Activated T-cell treated with anti-CD3 and anti-CD28 coated beads, Interleukin-2, amount 50 U/mL, for 4 hours (primary cell): ENCODE measurements at regions not wholly inside any gene's neighbourhood (a gene's known extent, or its start where the extent isn't known, plus 50 kb on each side); places are given as distances from the start of the nearest gene placed in this dataset.

Experiments
- ATAC-seq, 2 donors: fragments of 200-7000 bp; cut with Tn5 transposase; one replicate each; pipeline ENCODE4 v1.10.0; 2021
- DNase-seq: peaks from one replicate; pipeline ENCODE4 v3.0.0-alpha.2; 2020
- H3K27me3 Mint-ChIP-seq: one replicate; pipeline ENCODE4 v1.8.0; 2021; ENCODE audit warnings: low read depth, mixed read lengths
- H3K36me3 Mint-ChIP-seq: one replicate; pipeline ENCODE4 v1.8.0; 2022; ENCODE audit warnings: mixed read lengths; ENCODE audit not compliant: insufficient read depth
- H3K4me1 Mint-ChIP-seq: one replicate; pipeline ENCODE4 v1.8.0; 2021; ENCODE audit warnings: low read depth, mixed read lengths
- H3K4me3 Mint-ChIP-seq: one replicate; pipeline ENCODE4 v1.8.0; 2021; ENCODE audit warnings: mild to moderate bottlenecking, moderate library complexity, mixed read lengths
- H3K9me3 Mint-ChIP-seq: one replicate; pipeline ENCODE4 v1.8.0; 2021; ENCODE audit warnings: mixed read lengths

DNA sequence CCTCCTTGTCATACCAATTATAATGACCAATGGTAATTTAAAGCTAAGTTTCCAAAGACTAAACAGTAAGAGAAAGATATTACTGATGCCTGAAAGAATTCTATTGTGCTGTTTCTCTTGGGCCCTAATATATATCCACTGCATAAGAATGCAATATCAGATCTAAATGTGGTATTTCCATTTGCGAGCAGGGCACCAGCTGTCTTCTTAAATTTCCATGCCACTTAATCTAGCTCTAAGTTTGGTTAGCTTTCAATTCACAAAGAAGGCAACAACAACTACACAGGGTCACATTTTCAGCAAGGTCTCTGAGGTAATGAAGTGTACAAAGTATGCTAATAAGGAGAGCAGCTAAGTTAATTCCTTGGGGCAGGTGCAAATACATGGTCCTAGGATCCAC is 315.7 kb downstream of the GPR37 start:
- H3K27me3 Mint-ChIP-seq, result no peaks in the 10 kb centered on the region
- no peaks in the 10 kb centered on the region for H3K4me1 Mint-ChIP-seq
- H3K9me3 Mint-ChIP-seq, result no peaks in the 10 kb centered on the region
- no peak overlapping the region for H3K4me3 Mint-ChIP-seq
- DNase-seq (no peak), ATAC-seq (no peak)
- H3K36me3 Mint-ChIP-seq, result no peaks in the 10 kb centered on the region

GRCh38 chr7:124444696-124445480 is 320.7 kb downstream of the GPR37 start:
- H3K27me3 Mint-ChIP-seq, result no peaks in the 10 kb centered on the region
- H3K4me3 Mint-ChIP-seq, result no peak overlapping the region
- H3K36me3 Mint-ChIP-seq, result no peaks in the 10 kb centered on the region
- H3K4me1 Mint-ChIP-seq, result no peaks in the 10 kb centered on the region
- DNase-seq (no peak), ATAC-seq (no peak)
- H3K9me3 Mint-ChIP-seq, result no peaks in the 10 kb centered on the region

- Mint-ChIP-seq H3K27me3 (no peaks in the 10 kb centered on the region), H3K36me3 (no peaks in the 10 kb centered on the region), H3K4me1 (no peaks in the 10 kb centered on the region), H3K9me3 (no peaks in the 10 kb centered on the region), H3K4me3 (no peak overlapping the region)
- DNase-seq, result no peak
- ATAC-seq, result no peak
Observed at GRCh38 chr7:124443762-124444161, 321.8 kb downstream of the GPR37 start.

DNA sequence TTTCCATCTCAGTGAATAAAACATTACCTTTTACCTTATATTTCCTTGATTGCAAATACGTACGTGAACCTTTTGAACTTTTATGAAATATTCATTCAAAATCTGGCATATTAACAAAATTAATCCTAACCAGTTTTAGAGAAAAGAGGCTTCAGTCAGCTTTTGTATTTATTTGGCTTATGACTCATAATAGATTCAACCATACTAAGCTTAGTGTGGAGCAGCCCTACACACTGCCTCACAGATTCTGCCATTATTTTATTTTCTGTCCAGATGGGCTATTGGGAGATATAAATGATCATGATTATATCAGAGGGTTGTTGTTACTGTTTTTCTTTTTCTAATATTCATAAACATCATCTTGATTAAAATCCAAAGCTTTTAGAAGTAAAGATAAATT is 325.5 kb downstream of the GPR37 start:
- no peaks in the 10 kb centered on the region for H3K27me3 Mint-ChIP-seq
- H3K4me1 Mint-ChIP-seq, result no peaks in the 10 kb centered on the region
- DNase-seq (no peak), ATAC-seq (no peak)
- H3K36me3 Mint-ChIP-seq, result no peaks in the 10 kb centered on the region
- H3K4me3 Mint-ChIP-seq, result no peak overlapping the region
- H3K9me3 Mint-ChIP-seq, result peaks cover 3% of the 10 kb centered on the region

- DNase-seq (no peak), ATAC-seq (no peak)
- H3K4me1 Mint-ChIP-seq, result no peaks in the 10 kb centered on the region
- H3K4me3 Mint-ChIP-seq, result no peak overlapping the region
- no peaks in the 10 kb centered on the region for H3K9me3 Mint-ChIP-seq
- H3K36me3 Mint-ChIP-seq, result no peaks in the 10 kb centered on the region
- no peaks in the 10 kb centered on the region for H3K27me3 Mint-ChIP-seq
Observed at GRCh38 chr7:124432009-124432578, 333.5 kb downstream of the GPR37 start.

DNA sequence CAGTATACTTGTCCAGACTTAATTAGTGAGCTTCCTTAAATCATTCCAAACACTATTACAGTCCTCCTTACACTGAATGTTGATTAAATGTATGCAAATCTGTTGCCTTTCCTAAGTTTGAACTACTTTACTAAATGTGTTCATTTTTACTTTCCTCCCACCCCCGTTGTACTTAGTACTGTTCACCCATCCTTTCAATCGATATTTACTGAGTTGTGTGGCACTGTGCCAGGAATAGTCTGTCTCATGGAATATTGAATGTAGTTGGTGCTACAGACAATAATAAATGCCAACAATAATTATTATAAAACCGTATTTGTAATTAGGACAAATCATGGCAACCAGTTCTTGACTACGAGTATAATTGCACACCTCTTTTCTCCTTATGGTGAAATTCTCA is 335.7 kb downstream of the GPR37 start:
- DNase-seq (no peak), ATAC-seq (no peak)
- Mint-ChIP-seq H3K4me1 (no peaks in the 10 kb centered on the region), H3K4me3 (no peak overlapping the region), H3K9me3 (no peaks in the 10 kb centered on the region), H3K36me3 (no peaks in the 10 kb centered on the region), H3K27me3 (no peaks in the 10 kb centered on the region)

GRCh38 chr7:124428781-124429180 is 336.8 kb downstream of the GPR37 start:
- DNase-seq, result no peak
- no peak overlapping the region for H3K4me3 Mint-ChIP-seq
- no peaks in the 10 kb centered on the region for H3K36me3 Mint-ChIP-seq
- no peak for ATAC-seq
- H3K27me3 Mint-ChIP-seq, result no peaks in the 10 kb centered on the region
- no peaks in the 10 kb centered on the region for H3K9me3 Mint-ChIP-seq
- H3K4me1 Mint-ChIP-seq, result no peaks in the 10 kb centered on the region

- H3K36me3 Mint-ChIP-seq, result no peaks in the 10 kb centered on the region
- no peak overlapping the region for H3K4me3 Mint-ChIP-seq
- H3K9me3 Mint-ChIP-seq, result no peaks in the 10 kb centered on the region
- ATAC-seq (no peak), DNase-seq (no peak)
- H3K4me1 Mint-ChIP-seq, result no peaks in the 10 kb centered on the region
- no peaks in the 10 kb centered on the region for H3K27me3 Mint-ChIP-seq
Observed at GRCh38 chr7:124426621-124427020, 339.0 kb downstream of the GPR37 start.

DNA sequence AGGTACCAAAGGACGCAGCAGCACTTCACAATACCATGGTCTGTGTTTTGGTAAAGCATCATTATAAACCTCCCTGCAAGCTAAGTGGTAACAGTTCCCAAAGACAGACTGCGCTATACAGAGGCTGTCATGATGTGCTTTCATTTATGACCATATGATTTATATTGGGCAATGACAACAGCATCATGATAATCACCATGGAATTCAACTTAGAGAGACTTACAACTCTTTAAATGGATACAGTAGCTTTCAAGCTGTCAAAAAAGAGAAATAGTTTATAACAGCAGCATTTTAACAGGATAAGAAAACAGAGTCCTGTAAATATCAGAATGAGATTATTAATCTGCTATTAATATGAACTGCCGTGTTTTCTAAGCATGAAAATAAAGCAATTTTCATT is 341.7 kb downstream of the GPR37 start:
- ATAC-seq, result no peak
- Mint-ChIP-seq H3K9me3 (peaks cover 3% of the 10 kb centered on the region), H3K27me3 (no peaks in the 10 kb centered on the region), H3K4me1 (no peaks in the 10 kb centered on the region), H3K4me3 (no peak overlapping the region), H3K36me3 (no peaks in the 10 kb centered on the region)
- no peak for DNase-seq

- no peak for ATAC-seq
- H3K4me1 Mint-ChIP-seq, result no peaks in the 10 kb centered on the region
- H3K27me3 Mint-ChIP-seq, result no peaks in the 10 kb centered on the region
- no peaks in the 10 kb centered on the region for H3K36me3 Mint-ChIP-seq
- H3K9me3 Mint-ChIP-seq, result peaks cover 3% of the 10 kb centered on the region
- no peak for DNase-seq
- H3K4me3 Mint-ChIP-seq, result no peak overlapping the region
Observed at GRCh38 chr7:124422081-124422480, 343.5 kb downstream of the GPR37 start.

DNA sequence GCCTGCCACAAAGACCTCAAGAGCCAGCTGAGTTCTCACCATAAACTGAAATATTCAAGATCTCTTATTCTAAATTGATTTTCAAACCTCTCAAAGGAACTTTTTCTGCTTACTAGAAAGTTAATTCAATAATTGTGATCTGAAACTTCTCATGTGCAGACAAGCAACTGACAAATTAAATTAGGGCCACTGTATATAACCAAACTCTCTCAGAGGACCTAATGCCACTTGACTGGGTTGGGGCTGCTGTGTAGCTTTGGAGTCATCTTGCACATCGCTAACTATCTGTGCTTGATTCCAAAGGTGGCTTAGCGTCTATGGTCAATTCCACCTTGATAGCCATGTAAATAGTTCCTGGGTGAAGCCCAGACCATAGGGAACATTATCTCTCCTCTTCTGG is 345.2 kb downstream of the GPR37 start:
- no peaks in the 10 kb centered on the region for H3K36me3 Mint-ChIP-seq
- peaks cover 3% of the 10 kb centered on the region for H3K9me3 Mint-ChIP-seq
- no peaks in the 10 kb centered on the region for H3K4me1 Mint-ChIP-seq
- no peak overlapping the region for H3K4me3 Mint-ChIP-seq
- DNase-seq, result no peak
- H3K27me3 Mint-ChIP-seq, result no peaks in the 10 kb centered on the region
- no peak for ATAC-seq

- Mint-ChIP-seq H3K9me3 (no peaks in the 10 kb centered on the region), H3K4me3 (no peak overlapping the region), H3K36me3 (no peaks in the 10 kb centered on the region), H3K4me1 (no peaks in the 10 kb centered on the region), H3K27me3 (no peaks in the 10 kb centered on the region)
- no peak for ATAC-seq
- no peak for DNase-seq
Observed at GRCh38 chr7:124413029-124413428, 352.6 kb downstream of the GPR37 start.

DNA sequence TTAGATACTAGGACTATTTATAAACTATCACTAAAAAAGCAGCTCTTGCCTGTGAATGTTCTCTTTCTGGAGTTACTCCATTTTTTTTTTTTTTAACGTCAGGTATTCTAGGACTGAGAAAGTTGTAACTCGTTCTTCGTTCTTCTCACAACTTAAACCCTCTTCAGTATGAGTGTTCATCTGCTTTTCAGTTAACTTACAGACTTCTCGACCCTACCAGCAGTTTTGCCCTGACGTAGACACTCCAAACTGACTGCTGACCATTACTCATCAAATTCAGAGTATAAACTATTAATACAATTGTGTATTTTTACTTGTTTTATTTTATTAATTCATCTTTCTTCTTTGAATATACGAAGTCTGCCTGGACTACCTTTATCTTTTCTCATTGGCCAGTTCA is 353.1 kb downstream of the GPR37 start:
- H3K4me1 Mint-ChIP-seq, result no peaks in the 10 kb centered on the region
- ATAC-seq, result no peak
- no peak overlapping the region for H3K4me3 Mint-ChIP-seq
- H3K9me3 Mint-ChIP-seq, result no peaks in the 10 kb centered on the region
- no peaks in the 10 kb centered on the region for H3K36me3 Mint-ChIP-seq
- H3K27me3 Mint-ChIP-seq, result no peaks in the 10 kb centered on the region
- no peak for DNase-seq

DNA sequence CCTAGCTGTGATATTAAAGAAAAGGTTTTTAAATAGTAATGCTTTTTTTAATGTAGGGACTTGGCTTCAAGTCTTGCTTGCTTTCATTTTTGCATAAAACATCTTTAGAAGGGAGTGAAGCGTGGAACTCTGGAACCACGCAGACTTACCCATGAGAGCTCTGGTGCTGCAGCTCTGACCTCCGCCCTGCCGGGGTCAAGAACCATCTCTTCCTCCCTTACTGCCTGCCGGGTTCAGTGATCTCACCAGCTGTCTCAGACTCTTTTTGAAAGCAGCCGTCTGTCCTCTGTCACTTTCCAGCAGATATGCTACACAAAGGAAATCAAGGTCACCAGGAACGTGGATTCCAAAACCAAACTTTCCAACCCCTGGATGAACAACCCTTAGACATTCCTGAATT is 353.8 kb downstream of the GPR37 start:
- no peak overlapping the region for H3K4me3 Mint-ChIP-seq
- H3K36me3 Mint-ChIP-seq, result no peaks in the 10 kb centered on the region
- H3K9me3 Mint-ChIP-seq, result no peaks in the 10 kb centered on the region
- no peaks in the 10 kb centered on the region for H3K4me1 Mint-ChIP-seq
- ATAC-seq (no peak), DNase-seq (no peak)
- no peaks in the 10 kb centered on the region for H3K27me3 Mint-ChIP-seq

DNA sequence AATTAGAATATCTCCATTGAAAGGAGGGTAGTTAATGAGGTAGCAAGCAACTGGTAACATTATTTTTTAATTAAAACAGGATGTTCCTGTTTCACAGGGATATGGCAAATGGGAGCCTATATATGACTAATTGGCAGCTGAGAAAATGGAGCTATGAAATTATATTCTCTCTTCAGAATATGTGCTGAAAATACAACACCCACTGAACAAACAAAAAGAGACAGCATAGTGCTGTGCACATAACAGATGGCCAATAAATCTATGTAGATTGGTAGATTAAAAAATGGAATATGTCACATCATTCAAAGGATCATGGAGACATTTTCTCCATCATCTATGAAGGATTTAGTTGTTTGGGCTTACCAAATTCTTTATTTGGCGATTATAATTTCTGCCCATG is 362.0 kb downstream of the GPR37 start:
- Mint-ChIP-seq H3K9me3 (peaks cover 6% of the 10 kb centered on the region), H3K4me1 (no peaks in the 10 kb centered on the region), H3K4me3 (no peak overlapping the region), H3K27me3 (no peaks in the 10 kb centered on the region), H3K36me3 (no peaks in the 10 kb centered on the region)
- DNase-seq (no peak), ATAC-seq (no peak)
